GM13976 (cell line): ENCODE measurements at regions not wholly inside any gene's neighbourhood (a gene's known extent, or its start where the extent isn't known, plus 50 kb on each side); places are given as distances from the start of the nearest gene placed in this dataset.

ENCODE experiments used
- DNase-seq: peaks from one replicate; pipeline ENCODE4 v3.0.0; 2012; ENCODE audit warnings: low spot score
- in situ Hi-C: fragments of 300-500 bp; cut with MboI; formaldehyde crosslinking; loops from one replicate; pipeline ENCODE4 v1.12.0; 2022; ENCODE audit warnings: low sequenced_read_pairs, mixed read lengths, inconsistent platforms; ENCODE audit not compliant: unreplicated experiment
- TF ChIP-seq, protein P1 (sequence below): IDR thresholded peaks from 2 replicates; pipeline ENCODE4 v1.5.1; 2012; ENCODE audit warnings: borderline replicate concordance, mild to moderate bottlenecking; ENCODE audit not compliant: insufficient read depth; ENCODE audit errors: extremely low read depth, missing control alignments, control extremely low read depth

DNA sequence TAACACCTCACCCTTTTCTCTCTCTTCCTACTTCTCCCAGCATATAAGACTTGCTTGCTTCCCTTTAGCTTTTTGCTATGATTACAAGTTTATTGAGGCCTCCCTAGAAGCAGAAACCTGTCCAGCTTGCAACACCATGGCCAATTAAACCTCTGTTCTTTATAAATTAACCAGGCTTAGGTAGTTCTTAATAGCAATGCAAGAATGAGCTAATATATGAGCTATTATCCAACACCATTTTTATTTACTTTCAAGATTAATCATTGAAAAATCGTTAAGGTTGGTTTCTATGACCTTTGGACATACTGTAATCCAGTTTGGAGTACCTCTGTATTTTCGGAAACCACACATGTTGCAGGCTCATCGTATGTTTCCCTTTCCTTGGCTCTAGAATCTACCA lies 643.1 kb downstream of the ZPLD1 start:
- DNase-seq, result no peak
- TF ChIP-seq, protein P1, sequence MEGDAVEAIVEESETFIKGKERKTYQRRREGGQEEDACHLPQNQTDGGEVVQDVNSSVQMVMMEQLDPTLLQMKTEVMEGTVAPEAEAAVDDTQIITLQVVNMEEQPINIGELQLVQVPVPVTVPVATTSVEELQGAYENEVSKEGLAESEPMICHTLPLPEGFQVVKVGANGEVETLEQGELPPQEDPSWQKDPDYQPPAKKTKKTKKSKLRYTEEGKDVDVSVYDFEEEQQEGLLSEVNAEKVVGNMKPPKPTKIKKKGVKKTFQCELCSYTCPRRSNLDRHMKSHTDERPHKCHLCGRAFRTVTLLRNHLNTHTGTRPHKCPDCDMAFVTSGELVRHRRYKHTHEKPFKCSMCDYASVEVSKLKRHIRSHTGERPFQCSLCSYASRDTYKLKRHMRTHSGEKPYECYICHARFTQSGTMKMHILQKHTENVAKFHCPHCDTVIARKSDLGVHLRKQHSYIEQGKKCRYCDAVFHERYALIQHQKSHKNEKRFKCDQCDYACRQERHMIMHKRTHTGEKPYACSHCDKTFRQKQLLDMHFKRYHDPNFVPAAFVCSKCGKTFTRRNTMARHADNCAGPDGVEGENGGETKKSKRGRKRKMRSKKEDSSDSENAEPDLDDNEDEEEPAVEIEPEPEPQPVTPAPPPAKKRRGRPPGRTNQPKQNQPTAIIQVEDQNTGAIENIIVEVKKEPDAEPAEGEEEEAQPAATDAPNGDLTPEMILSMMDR, result no peak
- in situ Hi-C loops, result no loop called here

GRCh38 chr3:103082501-103082900 lies 647.7 kb downstream of the ZPLD1 start:
- TF ChIP-seq, protein P1, result no peak
- no peak for DNase-seq
- in situ Hi-C loops, result no loop called here

GRCh38 chr3:103083848-103084631 lies 649.2 kb downstream of the ZPLD1 start:
- no peak for DNase-seq
- in situ Hi-C loops, result no loop called here
- TF ChIP-seq, protein P1, result no peak

DNA sequence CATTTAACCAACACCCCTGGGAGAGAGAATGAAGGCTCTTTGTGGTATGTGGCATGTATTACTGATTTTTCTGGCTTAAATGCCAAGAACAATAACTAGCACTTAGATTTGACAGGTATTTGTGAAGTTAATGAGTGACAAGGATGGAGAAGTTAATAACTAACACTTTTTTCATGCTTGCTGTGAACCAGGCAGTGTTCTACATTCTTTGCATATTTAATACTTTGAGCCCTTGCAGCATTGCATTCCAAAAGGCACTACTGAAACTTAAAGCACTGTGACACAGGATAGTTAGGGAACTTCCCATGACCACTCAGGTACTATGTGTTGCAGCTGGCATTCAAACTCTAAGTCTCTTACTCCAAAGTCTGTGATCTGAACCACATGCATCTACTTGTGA lies 650.6 kb downstream of the ZPLD1 start:
- DNase-seq, result no peak
- in situ Hi-C loops, result no loop called here
- TF ChIP-seq, protein P1, result no peak

DNA sequence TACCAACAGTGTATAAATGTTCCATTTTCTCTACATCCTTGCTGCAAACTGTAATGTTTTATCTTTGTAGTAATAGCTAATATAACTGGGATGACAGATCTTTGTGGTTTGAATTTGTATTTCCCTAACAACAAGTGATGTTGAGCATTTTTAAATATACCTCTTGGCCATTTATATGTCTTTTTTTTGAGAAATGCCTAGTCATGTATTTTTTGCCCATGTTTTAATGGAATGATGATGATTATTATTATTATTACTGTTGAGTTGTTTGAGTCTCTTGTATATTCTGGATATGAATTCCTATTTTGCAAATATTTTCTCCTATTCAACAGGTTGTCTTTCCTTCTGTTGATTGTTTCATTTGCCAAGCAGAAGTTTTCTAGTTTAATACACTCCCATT lies 654.9 kb downstream of the ZPLD1 start:
- in situ Hi-C loops, result no loop called here
- DNase-seq, result no peak
- TF ChIP-seq, protein P1, result no peak

DNA sequence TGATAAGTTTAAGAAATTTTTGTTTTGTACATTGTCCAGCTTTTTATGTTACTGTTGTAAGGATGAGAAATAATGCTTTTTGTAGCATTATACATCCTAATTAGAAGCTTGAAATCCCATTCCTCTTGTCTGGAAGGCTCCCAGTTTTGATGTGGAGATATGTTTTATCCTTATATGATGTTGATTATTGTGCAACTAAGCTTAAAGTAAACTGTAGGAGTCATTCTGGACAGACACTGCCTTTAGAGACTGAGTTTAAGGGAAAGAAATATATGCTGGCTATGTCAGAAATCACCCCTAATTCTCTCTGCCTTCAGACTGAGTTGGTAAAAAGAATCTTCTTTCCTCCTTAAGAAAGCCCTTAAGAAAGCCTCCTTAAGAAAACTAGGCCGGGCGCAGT lies 670.4 kb downstream of the ZPLD1 start:
- TF ChIP-seq, protein P1, result no peak
- in situ Hi-C loops, result no loop called here
- DNase-seq, result no peak

DNA sequence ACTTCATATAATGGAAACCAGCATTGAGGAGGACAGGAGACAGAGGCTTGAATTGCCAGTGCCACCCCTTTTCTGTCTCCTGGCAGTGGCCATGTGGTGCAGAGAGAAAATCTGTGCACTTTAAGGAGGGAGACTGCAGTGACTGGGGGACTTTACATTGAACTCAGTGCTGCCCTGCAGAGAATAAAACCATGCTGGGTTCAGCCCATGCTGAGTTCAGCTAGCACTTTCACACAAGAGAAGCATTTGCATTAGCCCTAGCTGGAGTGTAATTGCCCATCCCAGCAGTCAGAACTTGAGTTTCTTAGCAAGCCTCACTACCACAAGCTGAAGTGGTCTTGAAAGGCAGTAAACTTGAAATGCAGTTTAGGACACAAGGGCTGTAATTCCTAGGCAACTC lies 677.5 kb downstream of the ZPLD1 start:
- in situ Hi-C loops, result no loop called here
- DNase-seq, result no peak
- TF ChIP-seq, protein P1, result no peak
